H9 (cell line): ENCODE measurements at regions not wholly inside any gene's neighbourhood (a gene's known extent, or its start where the extent isn't known, plus 50 kb on each side); places are given as distances from the start of the nearest gene placed in this dataset.

ENCODE experiments used
- DNase-seq: peaks from one replicate; pipeline ENCODE4 v3.0.0-alpha.2; 2017
- H2AFZ ChIP-seq: one replicate; pipeline ENCODE4 v1.6.1; 2013; ENCODE audit warnings: mild to moderate bottlenecking, low read length, control low read depth, moderate library complexity
- H2AK5ac ChIP-seq: 2 replicates; pipeline ENCODE4 v1.6.1; 2013; ENCODE audit warnings: low read length, control low read depth, mixed read lengths; ENCODE audit not compliant: insufficient read length
- H2BK120ac ChIP-seq: one replicate; pipeline ENCODE4 v1.6.1; 2013; ENCODE audit warnings: low read depth, mild to moderate bottlenecking, low read length, control low read depth, inconsistent platforms; ENCODE audit not compliant: poor library complexity, severe bottlenecking
- H2BK12ac ChIP-seq: 2 replicates; pipeline ENCODE4 v1.6.1; 2013; ENCODE audit warnings: low read length, control low read depth, mixed read lengths, low read depth; ENCODE audit not compliant: insufficient read length
- H2BK15ac ChIP-seq: 2 replicates; pipeline ENCODE4 v1.6.1; 2013; ENCODE audit warnings: low read depth, low read length, control low read depth
- H2BK20ac ChIP-seq: one replicate; pipeline ENCODE4 v1.6.1; 2013; ENCODE audit warnings: low read depth, mild to moderate bottlenecking, low read length, control low read depth, inconsistent platforms; ENCODE audit not compliant: poor library complexity, severe bottlenecking
- H2BK5ac ChIP-seq: 2 replicates; pipeline ENCODE4 v1.6.1; 2013; ENCODE audit warnings: low read length, control low read depth, mixed read lengths; ENCODE audit not compliant: insufficient read length
- H3K14ac ChIP-seq: 2 replicates; pipeline ENCODE4 v1.6.1; 2013; ENCODE audit warnings: low read length, control low read depth; ENCODE audit not compliant: insufficient read depth
- H3K18ac ChIP-seq: 2 replicates; pipeline ENCODE4 v1.6.1; 2013; ENCODE audit warnings: low read depth, mild to moderate bottlenecking, mixed read lengths, low read length, control low read depth; ENCODE audit not compliant: insufficient read length
- H3K23ac ChIP-seq: 2 replicates; pipeline ENCODE4 v1.6.1; 2013; ENCODE audit warnings: low read length, control low read depth, mixed read lengths, low read depth; ENCODE audit not compliant: insufficient read length
- H3K23me2 ChIP-seq: 2 replicates; pipeline ENCODE4 v1.6.1; 2013; ENCODE audit warnings: low read depth, mild to moderate bottlenecking, mixed read lengths, low read length, control low read depth; ENCODE audit not compliant: insufficient read length, poor library complexity, severe bottlenecking
- H3K27ac ChIP-seq: 2 replicates; pipeline ENCODE4 v1.5.1; 2013; ENCODE audit warnings: low read length, control low read depth, mixed read lengths, low read depth; ENCODE audit not compliant: insufficient read length
- H3K27me3 ChIP-seq: 2 replicates; pipeline ENCODE4 v1.6.1; 2013; ENCODE audit warnings: low read length, control low read depth, inconsistent platforms; ENCODE audit not compliant: insufficient read depth
- H3K4ac ChIP-seq: 2 replicates; pipeline ENCODE4 v1.6.1; 2013; ENCODE audit warnings: low read depth, mild to moderate bottlenecking, control low read depth, inconsistent platforms, low read length, moderate library complexity
- H3K4me1 ChIP-seq: 2 replicates; pipeline ENCODE4 v1.6.1; 2013; ENCODE audit warnings: low read length, control low read depth, inconsistent platforms; ENCODE audit not compliant: insufficient read depth
- H3K4me2 ChIP-seq: 2 replicates; pipeline ENCODE4 v1.6.1; 2013; ENCODE audit warnings: low read length, control low read depth, mixed read lengths; ENCODE audit not compliant: insufficient read length, insufficient read depth
- H3K56ac ChIP-seq: 2 replicates; pipeline ENCODE4 v1.6.1; 2013; ENCODE audit warnings: low read depth, mild to moderate bottlenecking, mixed read lengths, low read length, control low read depth; ENCODE audit not compliant: insufficient read length
- H3K79me1 ChIP-seq: 2 replicates; pipeline ENCODE4 v1.6.1; 2013; ENCODE audit warnings: low read depth, mild to moderate bottlenecking, moderate library complexity, low read length, control low read depth, inconsistent platforms; ENCODE audit not compliant: insufficient read depth, poor library complexity, severe bottlenecking
- H3K79me2 ChIP-seq: 2 replicates; pipeline ENCODE4 v1.6.1; 2013; ENCODE audit warnings: low read length, control low read depth, inconsistent platforms; ENCODE audit not compliant: insufficient read depth
- H3K9ac ChIP-seq: 2 replicates; pipeline ENCODE4 v1.6.1; 2013; ENCODE audit warnings: low read length, control low read depth, mixed read lengths; ENCODE audit not compliant: insufficient read length; ENCODE audit errors: extremely low read depth
- H3K9me3 ChIP-seq: one replicate; pipeline ENCODE4 v1.6.1; 2013; ENCODE audit warnings: low read depth, low read length, inconsistent platforms; ENCODE audit not compliant: control insufficient read depth
- H3T11ph ChIP-seq: one replicate; pipeline ENCODE4 v1.6.1; 2013; ENCODE audit warnings: mild to moderate bottlenecking, low read length, control low read depth, inconsistent platforms
- H4K20me1 ChIP-seq: one replicate; pipeline ENCODE4 v1.6.1; 2013; ENCODE audit not compliant: control insufficient read depth, insufficient read length, insufficient read depth
- H4K5ac ChIP-seq: 2 replicates; pipeline ENCODE4 v1.6.1; 2013; ENCODE audit warnings: low read depth, mild to moderate bottlenecking, mixed read lengths, low read length, control low read depth; ENCODE audit not compliant: insufficient read length
- H4K8ac ChIP-seq: replicated peaks from 2 replicates; pipeline ENCODE4 v1.6.1; 2013; ENCODE audit warnings: low read length, control low read depth, mixed read lengths, low read depth; ENCODE audit not compliant: insufficient read length
- H4K91ac ChIP-seq: 2 replicates; pipeline ENCODE4 v1.6.1; 2013; ENCODE audit warnings: low read depth, mild to moderate bottlenecking, moderate library complexity, mixed read lengths, low read length, control low read depth; ENCODE audit not compliant: insufficient read length
- H3K27ac Mint-ChIP-seq, 3 experiments: 2 replicates in 2 of 3; 3 replicates in 1 of 3; pipeline ENCODE4 v1.8.0; 2020 to 2021; ENCODE audit warnings: mixed read lengths in 3 of 3, mild to moderate bottlenecking in 1 of 3, moderate library complexity in 1 of 3
- H3K27me3 Mint-ChIP-seq: 2 replicates; pipeline ENCODE4 v1.8.0; 2021; ENCODE audit warnings: low read depth, mild to moderate bottlenecking, moderate library complexity, mixed read lengths
- H3K36me3 Mint-ChIP-seq, 3 experiments: 2 replicates in 2 of 3; 3 replicates in 1 of 3; pipeline ENCODE4 v1.8.0; 2020 to 2021; ENCODE audit warnings: low read depth in 3 of 3, mixed read lengths in 3 of 3; ENCODE audit not compliant: insufficient read depth in 1 of 3
- H3K4me1 Mint-ChIP-seq, 2 experiments: 2 replicates each; pipeline ENCODE4 v1.8.0; 2020; ENCODE audit warnings: mixed read lengths in 2 of 2
- H3K4me3 Mint-ChIP-seq, 2 experiments: 2 replicates in 1 of 2; 3 replicates in 1 of 2; pipeline ENCODE4 v1.8.0; 2020 to 2021; ENCODE audit warnings: mild to moderate bottlenecking in 2 of 2, mixed read lengths in 2 of 2, moderate library complexity in 1 of 2
- H3K9me3 Mint-ChIP-seq, 2 experiments: 2 replicates in 1 of 2; 3 replicates in 1 of 2; pipeline ENCODE4 v1.8.0; 2020; ENCODE audit warnings: mild to moderate bottlenecking in 2 of 2, mixed read lengths in 2 of 2, moderate library complexity in 1 of 2
- CTCF ChIP-seq: fragments of 200-600 bp; sonication (generic); conservative IDR thresholded peaks from 3 replicates; pipeline ENCODE4 v1.8.0; 2021; ENCODE audit warnings: antibody characterized with exemption, mild to moderate bottlenecking
- WGBS: extraction: QIAGEN DNeasy Blood & Tissue Kit; methylation state at CpG from one replicate; pipeline ENCODE4 v1.1.7; 2013; ENCODE audit warnings: missing lambda C conversion rate, low lambda C conversion rate, mixed read lengths; ENCODE audit not compliant: insufficient read length; ENCODE audit errors: extremely low coverage; 5-methylcytosine and 5-hydroxymethylcytosine counted together

- Histone ChIP-seq H2BK15ac (no peak overlapping the region), H3T11ph (no peak overlapping the region), H4K8ac (no peak overlapping the region), H3K23ac (no peak overlapping the region), H4K20me1 (no peaks in the 10 kb centered on the region), H3K4me2 (no peak overlapping the region), H2BK120ac (no peak overlapping the region), H3K27me3 (no peaks in the 10 kb centered on the region), H3K4me1 (no peaks in the 10 kb centered on the region), H3K14ac (no peak overlapping the region), H3K18ac (no peak overlapping the region), H3K23me2 (no peaks in the 10 kb centered on the region), H4K91ac (no peak overlapping the region), H2BK5ac (no peak overlapping the region), H2AFZ (no peak overlapping the region), H3K79me1 (no peaks in the 10 kb centered on the region), H4K5ac (no peak overlapping the region), H2BK12ac (no peak overlapping the region), H3K79me2 (no peaks in the 10 kb centered on the region), H3K9me3 (no peaks in the 10 kb centered on the region), H2AK5ac (no peak overlapping the region), H3K4ac (no peak overlapping the region), H3K56ac (no peak overlapping the region), H3K27ac (no peak overlapping the region), H3K9ac (no peak overlapping the region), H2BK20ac (no peak overlapping the region)
- WGBS: no CpG with 5 or more reads among the region's 2 CpGs
- Mint-ChIP-seq H3K4me1 (peaks cover 22 to 29% of the 10 kb centered on the region in 2 experiments), H3K9me3 (no peaks in the 10 kb centered on the region), H3K27me3 (no peaks in the 10 kb centered on the region), H3K4me3 (no peak overlapping the region), H3K27ac (no peak overlapping the region), H3K36me3 (no peaks in the 10 kb centered on the region)
- DNase-seq: no peak
- no peak for TF ChIP-seq CTCF
Measured at GRCh38 chr15:39153716-39154115, 427.2 kb upstream of the THBS1 start.
